ENCODE measurements at regions not wholly inside any gene's neighbourhood (a gene's known extent, or its start where the extent isn't known, plus 50 kb on each side); places are given as distances from the start of the nearest gene placed in this dataset.
"Not testable (repeated sequence)": the region's sequence is repeated elsewhere in the genome, so short reads cannot be mapped to it uniquely, and the experiment has no call there.

- DNase-seq (ENCODE audit: low read depth, low spot score): no peak
- no peaks in the 10 kb centered on the region for H3K9me2 ChIP-seq (ENCODE audit: insufficient read depth)
- TF ChIP-seq, protein P1, sequence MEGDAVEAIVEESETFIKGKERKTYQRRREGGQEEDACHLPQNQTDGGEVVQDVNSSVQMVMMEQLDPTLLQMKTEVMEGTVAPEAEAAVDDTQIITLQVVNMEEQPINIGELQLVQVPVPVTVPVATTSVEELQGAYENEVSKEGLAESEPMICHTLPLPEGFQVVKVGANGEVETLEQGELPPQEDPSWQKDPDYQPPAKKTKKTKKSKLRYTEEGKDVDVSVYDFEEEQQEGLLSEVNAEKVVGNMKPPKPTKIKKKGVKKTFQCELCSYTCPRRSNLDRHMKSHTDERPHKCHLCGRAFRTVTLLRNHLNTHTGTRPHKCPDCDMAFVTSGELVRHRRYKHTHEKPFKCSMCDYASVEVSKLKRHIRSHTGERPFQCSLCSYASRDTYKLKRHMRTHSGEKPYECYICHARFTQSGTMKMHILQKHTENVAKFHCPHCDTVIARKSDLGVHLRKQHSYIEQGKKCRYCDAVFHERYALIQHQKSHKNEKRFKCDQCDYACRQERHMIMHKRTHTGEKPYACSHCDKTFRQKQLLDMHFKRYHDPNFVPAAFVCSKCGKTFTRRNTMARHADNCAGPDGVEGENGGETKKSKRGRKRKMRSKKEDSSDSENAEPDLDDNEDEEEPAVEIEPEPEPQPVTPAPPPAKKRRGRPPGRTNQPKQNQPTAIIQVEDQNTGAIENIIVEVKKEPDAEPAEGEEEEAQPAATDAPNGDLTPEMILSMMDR (IDR thresholded peaks at IDR 0.05 in 2 of 3, conservative IDR thresholded peaks at IDR 0.05 in 1 of 3; ENCODE audit: borderline replicate concordance in 1 of 3, insufficient read depth in 1 of 3, low read depth in 2 of 3, low read length in 2 of 3): no peak; a peak in 1 of 6 replicates
- TF ChIP-seq ELF1 (IDR thresholded peaks at IDR 0.05; ENCODE audit: borderline replicate concordance, low read depth) (no peak), POLR2A (IDR thresholded peaks at IDR 0.05; ENCODE audit: borderline replicate concordance, extremely low read depth, insufficient read depth, insufficient read length) (no peak), YY1 (IDR thresholded peaks at IDR 0.05; ENCODE audit: extremely low read depth, insufficient replicate concordance, low read depth, low read length) (no peak), RAD21 (IDR thresholded peaks at IDR 0.05; ENCODE audit: low read depth) (no peak), REST (IDR thresholded peaks at IDR 0.05; ENCODE audit: low read depth) (no peak), FOSL1 (IDR thresholded peaks at IDR 0.05; ENCODE audit: low read depth) (no peak), EGR1 (IDR thresholded peaks at IDR 0.05; ENCODE audit: low read depth) (no peak), JUND (IDR thresholded peaks at IDR 0.05) (no peak), TCF7L2 (IDR thresholded peaks at IDR 0.05; ENCODE audit: borderline replicate concordance, extremely low read depth, insufficient read depth, insufficient read length) (no peak)
- no peaks in the 10 kb centered on the region for H4K20me1 ChIP-seq (ENCODE audit: insufficient read depth)
- H3K4me3 ChIP-seq (replicated peaks in 1 of 2; ENCODE audit: low read depth in 1 of 2, low read length in 2 of 2): no peak overlapping the region
- no peaks in the 10 kb centered on the region for H3K4me1 ChIP-seq (ENCODE audit: control insufficient read depth in 1 of 2, insufficient read depth in 2 of 2, low read length in 2 of 2)
- no peak overlapping the region for H3K4me2 ChIP-seq (ENCODE audit: low read length)
- no peak overlapping the region for H3K27ac ChIP-seq (ENCODE audit: low read depth, low read length)
- ATAC-seq: no peak
- RAD21 ChIA-PET (ENCODE audit: low non-redundant PET in 1 of 2, low total read pairs in 2 of 2, uncharacterized antibody in 2 of 2, unreplicated experiment in 2 of 2): no interaction called here
- H3K79me2 ChIP-seq (ENCODE audit: insufficient read depth, low read length): no peaks in the 10 kb centered on the region
- CTCF ChIA-PET: no interaction called here
- intact Hi-C loops (cut with micrococcal nuclease): no loop called here
- H2AFZ ChIP-seq (ENCODE audit: low read depth, low read length, poor library complexity, severe bottlenecking): no peak overlapping the region
- no peaks in the 10 kb centered on the region for H3K9me3 ChIP-seq (ENCODE audit: control insufficient read depth in 1 of 2, insufficient read depth in 1 of 2, low read depth in 1 of 2, low read length in 2 of 2)
- H3K36me3 ChIP-seq (ENCODE audit: control insufficient read depth in 1 of 2, insufficient read depth in 2 of 2, low read length in 2 of 2): no peaks in the 10 kb centered on the region
- no TSS peak for BruUV-seq (replicated peaks)
- H3K9ac ChIP-seq (ENCODE audit: low read length): no peak overlapping the region
- no peaks in the 10 kb centered on the region for H3K27me3 ChIP-seq (ENCODE audit: insufficient read depth, low read length)
- POLR2A ChIA-PET: no interaction called here
Measured at GRCh38 chr5:42001673-42002072, 76.6 kb downstream of the FBXO4 start.

DNA sequence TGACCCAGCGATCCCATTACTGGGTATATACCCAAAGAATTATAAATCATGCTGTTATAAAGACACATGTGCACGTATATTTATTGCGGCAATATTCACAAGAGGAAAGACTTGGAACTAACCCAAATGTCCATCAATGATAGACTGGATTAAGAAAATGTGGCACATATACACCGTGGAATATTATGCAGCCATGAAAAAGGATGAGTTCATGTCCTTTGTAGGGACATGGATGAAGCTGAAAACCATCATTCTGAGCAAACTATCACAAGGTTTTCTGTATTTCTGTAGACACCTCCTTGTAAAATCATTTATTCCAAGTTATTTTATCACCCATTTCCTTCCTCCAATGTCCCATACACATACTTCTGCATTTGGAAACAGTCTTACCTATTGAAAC, 78.8 kb downstream of the FBXO4 start:
- intact Hi-C loops (cut with micrococcal nuclease); H2AFZ ChIP-seq (ENCODE audit: low read depth, low read length, poor library complexity, severe bottlenecking); H3K36me3 ChIP-seq (ENCODE audit: control insufficient read depth in 1 of 2, insufficient read depth in 2 of 2, low read length in 2 of 2); RAD21 ChIA-PET (ENCODE audit: low non-redundant PET in 1 of 2, low total read pairs in 2 of 2, uncharacterized antibody in 2 of 2, unreplicated experiment in 2 of 2); H3K4me1 ChIP-seq (ENCODE audit: control insufficient read depth in 1 of 2, insufficient read depth in 2 of 2, low read length in 2 of 2); H3K4me3 ChIP-seq (replicated peaks in 1 of 2; ENCODE audit: low read depth in 1 of 2, low read length in 2 of 2); ATAC-seq; H3K79me2 ChIP-seq (ENCODE audit: insufficient read depth, low read length); H3K9ac ChIP-seq (ENCODE audit: low read length); CTCF ChIA-PET; H3K9me3 ChIP-seq (ENCODE audit: control insufficient read depth in 1 of 2, insufficient read depth in 1 of 2, low read depth in 1 of 2, low read length in 2 of 2); H3K9me2 ChIP-seq (ENCODE audit: insufficient read depth); H3K4me2 ChIP-seq (ENCODE audit: low read length); H3K27me3 ChIP-seq (ENCODE audit: insufficient read depth, low read length); H4K20me1 ChIP-seq (ENCODE audit: insufficient read depth); H3K27ac ChIP-seq (ENCODE audit: low read depth, low read length); POLR2A ChIA-PET; BruUV-seq (replicated peaks); DNase-seq (ENCODE audit: low read depth, low spot score): not testable (repeated sequence)
